CD4-positive, alpha-beta T cell (primary cell): ENCODE measurements at regions not wholly inside any gene's neighbourhood (a gene's known extent, or its start where the extent isn't known, plus 50 kb on each side); places are given as distances from the start of the nearest gene placed in this dataset.

Experiments used
- ATAC-seq: fragments of 200-7000 bp; cut with Tn5 transposase; one replicate; pipeline ENCODE4 v1.10.0; 2022; ENCODE audit warnings: mild to moderate bottlenecking; ENCODE audit not compliant: poor library complexity
- CTCF ChIA-PET: fragments of 350-600 bp; sonication (Branson Sonifier 250); formaldehyde crosslinking; loops from one replicate; lab custom pipeline; 2021; ENCODE audit warnings: antibody characterized with exemption, inconsistent platforms; lab: Charles Lee
- POLR2A ChIA-PET: fragments of 350-600 bp; sonication (Branson Sonifier 250); formaldehyde crosslinking; loops from one replicate; lab custom pipeline; 2021; ENCODE audit warnings: antibody characterized with exemption, inconsistent platforms; lab: Charles Lee
- DNase-seq, 14 experiments: peaks; one replicate each; pipeline ENCODE4 v3.0.0-alpha.2; 2013 to 2020; ENCODE audit warnings: mixed read lengths in 2 of 14
- H3K27ac ChIP-seq, 2 donors: one replicate each; pipeline versions ENCODE4 v1.5.1 to v1.7.0; 2013; ENCODE audit warnings: low read length in 2 of 2, low read depth in 1 of 2, mild to moderate bottlenecking in 1 of 2
- H3K27me3 ChIP-seq, 2 experiments: 1 replicate in 1 of 2; 2 replicates in 1 of 2; pipeline versions ENCODE4 v1.6.1 to v1.7.0; 2013; ENCODE audit warnings: low read length in 2 of 2, control low read depth in 1 of 2, mild to moderate bottlenecking in 1 of 2, moderate library complexity in 1 of 2; ENCODE audit not compliant: insufficient read depth in 2 of 2, control insufficient read depth in 1 of 2
- H3K36me3 ChIP-seq: one replicate; pipeline ENCODE4 v1.6.1; 2013; ENCODE audit warnings: low read length, control low read depth; ENCODE audit not compliant: insufficient read depth
- H3K4me1 ChIP-seq: one replicate; pipeline ENCODE4 v1.6.1; 2013; ENCODE audit warnings: low read length, control low read depth; ENCODE audit not compliant: insufficient read depth
- H3K4me3 ChIP-seq: one replicate; pipeline ENCODE4 v1.5.1; 2013; ENCODE audit warnings: mild to moderate bottlenecking, low read length, moderate library complexity
- H3K9me3 ChIP-seq, 2 experiments: 1 replicate in 1 of 2; 2 replicates in 1 of 2; pipeline versions ENCODE4 v1.6.1 to v1.7.0; 2013; ENCODE audit warnings: low read length in 2 of 2, mild to moderate bottlenecking in 2 of 2, control low read depth in 1 of 2, moderate library complexity in 1 of 2; ENCODE audit not compliant: control insufficient read depth in 1 of 2, insufficient read depth in 1 of 2
- H3K27ac Mint-ChIP-seq: one replicate; pipeline ENCODE4 v1.8.0; 2020; ENCODE audit warnings: mixed read lengths
- H3K27me3 Mint-ChIP-seq: one replicate; pipeline ENCODE4 v1.8.0; 2021; ENCODE audit warnings: mixed read lengths
- H3K36me3 Mint-ChIP-seq: one replicate; pipeline ENCODE4 v1.8.0; 2021; ENCODE audit warnings: low read depth, mixed read lengths
- H3K4me1 Mint-ChIP-seq: one replicate; pipeline ENCODE4 v1.8.0; 2021; ENCODE audit warnings: low read depth, mixed read lengths
- H3K4me3 Mint-ChIP-seq: one replicate; pipeline ENCODE4 v1.8.0; 2020; ENCODE audit warnings: mild to moderate bottlenecking, mixed read lengths
- H3K9me3 Mint-ChIP-seq: one replicate; pipeline ENCODE4 v1.8.0; 2020; ENCODE audit warnings: mixed read lengths
- intact Hi-C, 2 experiments: fragments of 100-400 bp; cut with DNase I in 1 of 2; cut with micrococcal nuclease in 1 of 2; formaldehyde crosslinking; loops; one replicate each; pipeline versions ENCODE4 v1.15.1 to v1.9.0; 2023 to 2025; cut with DNase I, micrococcal nuclease
- TF ChIP-seq, protein P1 (sequence below): fragments of 200-600 bp; IDR thresholded peaks from one replicate; pipeline ENCODE4 v1.8.0; 2022; ENCODE audit warnings: antibody characterized with exemption, mild to moderate bottlenecking

DNA sequence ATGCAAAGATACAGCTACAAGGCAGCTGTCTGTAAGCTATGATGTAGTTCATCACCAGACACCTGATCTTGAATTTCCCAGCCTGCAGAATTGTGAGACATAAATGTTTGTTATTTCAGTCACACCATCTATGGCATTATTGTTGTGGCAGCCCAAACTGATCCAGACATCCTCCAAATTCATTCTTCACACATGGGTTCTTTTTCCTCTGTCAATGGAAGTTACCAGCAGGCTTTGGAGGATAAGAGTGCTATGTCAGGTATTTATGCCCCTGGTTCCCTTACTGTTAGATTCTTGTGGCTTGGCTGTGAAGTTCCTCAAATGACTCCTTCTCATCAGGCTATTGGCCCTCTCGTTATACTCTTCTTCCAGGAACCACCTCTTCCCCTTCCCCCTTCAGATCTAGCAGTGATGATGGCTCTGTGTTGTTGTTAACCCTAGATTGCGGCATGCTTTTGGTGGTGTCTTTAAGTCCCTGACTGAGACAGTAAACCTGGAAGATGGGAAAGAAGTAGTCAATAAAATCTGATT lies 91.0 kb upstream of the CHMP2B start:
- no peaks in the 10 kb centered on the region for H3K27me3 Mint-ChIP-seq
- intact Hi-C loops = no loop called here
- Histone ChIP-seq H3K4me3 (no peak overlapping the region), H3K9me3 (peaks cover 3 to 7% of the 10 kb centered on the region in 2 experiments), H3K4me1 (no peaks in the 10 kb centered on the region), H3K36me3 (no peaks in the 10 kb centered on the region), H3K27me3 (no peaks in the 10 kb centered on the region), H3K27ac (no peak overlapping the region)
- DNase-seq (no peak), ATAC-seq (no peak)
- CTCF ChIA-PET = interaction anchor here (0.6 kb wide), 1 partner anchor 9 kb away, joined by 3 read pairs; no protein-coding TSS in a partner anchor
- TF ChIP-seq, protein P1, sequence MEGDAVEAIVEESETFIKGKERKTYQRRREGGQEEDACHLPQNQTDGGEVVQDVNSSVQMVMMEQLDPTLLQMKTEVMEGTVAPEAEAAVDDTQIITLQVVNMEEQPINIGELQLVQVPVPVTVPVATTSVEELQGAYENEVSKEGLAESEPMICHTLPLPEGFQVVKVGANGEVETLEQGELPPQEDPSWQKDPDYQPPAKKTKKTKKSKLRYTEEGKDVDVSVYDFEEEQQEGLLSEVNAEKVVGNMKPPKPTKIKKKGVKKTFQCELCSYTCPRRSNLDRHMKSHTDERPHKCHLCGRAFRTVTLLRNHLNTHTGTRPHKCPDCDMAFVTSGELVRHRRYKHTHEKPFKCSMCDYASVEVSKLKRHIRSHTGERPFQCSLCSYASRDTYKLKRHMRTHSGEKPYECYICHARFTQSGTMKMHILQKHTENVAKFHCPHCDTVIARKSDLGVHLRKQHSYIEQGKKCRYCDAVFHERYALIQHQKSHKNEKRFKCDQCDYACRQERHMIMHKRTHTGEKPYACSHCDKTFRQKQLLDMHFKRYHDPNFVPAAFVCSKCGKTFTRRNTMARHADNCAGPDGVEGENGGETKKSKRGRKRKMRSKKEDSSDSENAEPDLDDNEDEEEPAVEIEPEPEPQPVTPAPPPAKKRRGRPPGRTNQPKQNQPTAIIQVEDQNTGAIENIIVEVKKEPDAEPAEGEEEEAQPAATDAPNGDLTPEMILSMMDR = no peak
- POLR2A ChIA-PET = no interaction called here
- no peak overlapping the region for H3K27ac Mint-ChIP-seq
- no peaks in the 10 kb centered on the region for H3K36me3 Mint-ChIP-seq
- no peak overlapping the region for H3K4me3 Mint-ChIP-seq
- peaks cover 3% of the 10 kb centered on the region for H3K9me3 Mint-ChIP-seq
- H3K4me1 Mint-ChIP-seq = no peaks in the 10 kb centered on the region

DNA sequence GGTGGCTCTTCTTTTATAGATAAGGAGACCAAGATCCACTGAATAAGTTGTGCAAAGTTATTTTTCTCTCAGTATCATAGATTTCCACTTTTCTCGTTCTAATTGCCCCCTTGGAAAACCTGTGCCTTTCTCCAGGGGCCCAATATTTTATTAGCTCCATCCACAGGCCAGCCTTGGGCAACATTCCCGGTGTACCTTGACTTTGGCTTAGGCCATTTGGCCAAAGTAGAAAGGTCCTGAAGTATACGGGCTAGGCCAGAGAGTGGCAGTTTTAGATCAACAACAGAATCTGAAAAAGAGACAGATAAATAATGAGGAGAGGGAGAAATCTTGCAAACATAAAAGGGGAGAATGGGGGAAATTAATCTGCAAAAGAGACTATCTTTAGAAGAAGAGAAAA lies 91.7 kb upstream of the CHMP2B start:
- no peaks in the 10 kb centered on the region for H3K4me1 Mint-ChIP-seq
- ChIA-PET CTCF (no interaction called here), POLR2A (no interaction called here)
- TF ChIP-seq, protein P1 = no peak
- Histone ChIP-seq H3K27ac (no peak overlapping the region), H3K27me3 (no peaks in the 10 kb centered on the region), H3K4me3 (no peak overlapping the region), H3K36me3 (no peaks in the 10 kb centered on the region), H3K4me1 (no peaks in the 10 kb centered on the region), H3K9me3 (peaks cover 0 to under 1% of the 10 kb centered on the region in 2 experiments)
- H3K36me3 Mint-ChIP-seq = no peaks in the 10 kb centered on the region
- DNase-seq (no peak), ATAC-seq (no peak)
- H3K9me3 Mint-ChIP-seq = peaks cover 1% of the 10 kb centered on the region
- H3K27me3 Mint-ChIP-seq = no peaks in the 10 kb centered on the region
- no peak overlapping the region for H3K4me3 Mint-ChIP-seq
- no peak overlapping the region for H3K27ac Mint-ChIP-seq
- intact Hi-C loops = no loop called here

DNA sequence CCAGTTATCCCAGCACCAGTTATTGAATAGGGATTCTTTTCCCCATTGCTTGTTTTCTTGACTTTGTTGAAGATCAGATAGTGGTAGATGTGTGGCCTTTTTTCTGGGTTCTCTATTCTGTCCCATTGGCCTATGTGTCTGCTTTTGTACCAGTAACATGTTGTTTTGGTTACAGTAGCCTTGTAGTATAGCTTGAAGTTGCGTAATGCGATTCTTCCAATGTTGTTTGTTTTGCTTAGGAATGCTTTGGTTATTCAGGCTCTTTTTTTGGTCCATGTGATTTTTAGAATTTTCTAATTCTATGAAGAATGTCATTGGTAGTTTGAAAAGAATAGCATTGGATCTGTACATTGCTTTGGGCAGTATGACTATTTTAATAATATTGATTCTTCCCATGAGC lies 94.3 kb upstream of the CHMP2B start:
- Mint-ChIP-seq H3K36me3 (no peaks in the 10 kb centered on the region), H3K27ac (no peak overlapping the region), H3K9me3 (no peaks in the 10 kb centered on the region), H3K4me3 (no peak overlapping the region), H3K27me3 (no peaks in the 10 kb centered on the region), H3K4me1 (no peaks in the 10 kb centered on the region)
- no peaks in the 10 kb centered on the region for H3K27me3 ChIP-seq
- ChIA-PET CTCF (interaction anchor here (0.8 kb wide), 1 partner anchor 12 kb away, joined by 3 read pairs; no protein-coding TSS in a partner anchor), POLR2A (no interaction called here)
- no peak overlapping the region for H3K4me3 ChIP-seq
- intact Hi-C loops = no loop called here
- ATAC-seq = no peak
- no peaks in the 10 kb centered on the region for H3K36me3 ChIP-seq
- TF ChIP-seq, protein P1 = no peak
- H3K9me3 ChIP-seq = no peaks in the 10 kb centered on the region
- H3K4me1 ChIP-seq = no peaks in the 10 kb centered on the region
- no peak for DNase-seq
- H3K27ac ChIP-seq = no peak overlapping the region
